ENCODE measurements at regions not wholly inside any gene's neighbourhood (a gene's known extent, or its start where the extent isn't known, plus 50 kb on each side); places are given as distances from the start of the nearest gene placed in this dataset.

DNA sequence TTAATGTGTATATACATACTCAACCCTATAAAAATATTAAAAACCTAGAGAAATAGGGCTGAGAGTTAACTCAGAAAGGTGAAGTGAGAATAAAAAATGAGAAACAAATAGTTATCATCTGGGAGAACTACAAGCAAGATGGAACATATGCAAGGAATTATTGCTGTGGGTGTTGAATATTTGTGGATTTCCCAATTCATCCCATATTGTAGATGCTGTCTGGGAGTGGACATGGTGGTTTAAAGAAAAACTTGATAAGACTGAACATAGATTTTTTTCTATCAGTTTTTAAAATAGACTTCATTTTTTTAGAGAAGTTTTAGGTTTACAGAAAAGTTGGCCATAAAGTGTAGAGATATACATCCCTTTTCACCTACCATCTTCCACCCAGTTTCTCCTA lies 263.5 kb downstream of the SPATA31D1 start:
- TF ChIP-seq, protein P1, sequence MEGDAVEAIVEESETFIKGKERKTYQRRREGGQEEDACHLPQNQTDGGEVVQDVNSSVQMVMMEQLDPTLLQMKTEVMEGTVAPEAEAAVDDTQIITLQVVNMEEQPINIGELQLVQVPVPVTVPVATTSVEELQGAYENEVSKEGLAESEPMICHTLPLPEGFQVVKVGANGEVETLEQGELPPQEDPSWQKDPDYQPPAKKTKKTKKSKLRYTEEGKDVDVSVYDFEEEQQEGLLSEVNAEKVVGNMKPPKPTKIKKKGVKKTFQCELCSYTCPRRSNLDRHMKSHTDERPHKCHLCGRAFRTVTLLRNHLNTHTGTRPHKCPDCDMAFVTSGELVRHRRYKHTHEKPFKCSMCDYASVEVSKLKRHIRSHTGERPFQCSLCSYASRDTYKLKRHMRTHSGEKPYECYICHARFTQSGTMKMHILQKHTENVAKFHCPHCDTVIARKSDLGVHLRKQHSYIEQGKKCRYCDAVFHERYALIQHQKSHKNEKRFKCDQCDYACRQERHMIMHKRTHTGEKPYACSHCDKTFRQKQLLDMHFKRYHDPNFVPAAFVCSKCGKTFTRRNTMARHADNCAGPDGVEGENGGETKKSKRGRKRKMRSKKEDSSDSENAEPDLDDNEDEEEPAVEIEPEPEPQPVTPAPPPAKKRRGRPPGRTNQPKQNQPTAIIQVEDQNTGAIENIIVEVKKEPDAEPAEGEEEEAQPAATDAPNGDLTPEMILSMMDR (IDR thresholded peaks at IDR 0.05; ENCODE audit: control extremely low read depth, extremely low read depth): no peak
- H3K4me1 ChIP-seq (ENCODE audit: control insufficient read depth in 5 of 5, insufficient read depth in 5 of 5, low read length in 5 of 5): peaks cover 0 to 3% (median 0%) of the 10 kb centered on the region in 5 donors
- ATAC-seq (ENCODE audit: insufficient read depth, low FRiP score) (no peak), DNase-seq (no peak)
- H3K9ac ChIP-seq (ENCODE audit: insufficient read depth in 1 of 2, low read length in 2 of 2): no peak overlapping the region
- H3K27me3 ChIP-seq (ENCODE audit: control insufficient read depth in 3 of 3, insufficient read depth in 3 of 3, low read length in 2 of 3): no peaks in the 10 kb centered on the region
- no peaks in the 10 kb centered on the region for H3K36me3 ChIP-seq (ENCODE audit: control insufficient read depth in 4 of 4, insufficient read depth in 4 of 4, low read length in 4 of 4)
- H3K4me3 ChIP-seq: no peak overlapping the region
- H3K9me3 ChIP-seq (ENCODE audit: control insufficient read depth in 4 of 4, insufficient read depth in 3 of 4, low read length in 3 of 4): no peaks in the 10 kb centered on the region
- no peak overlapping the region for H3K27ac ChIP-seq (ENCODE audit: low read depth in 1 of 2, low read length in 1 of 2)

GRCh38 chr9:82254646-82255367 lies 266.2 kb downstream of the SPATA31D1 start:
- H3K27ac ChIP-seq (ENCODE audit: low read depth in 1 of 2, low read length in 1 of 2): no peak overlapping the region

DNA sequence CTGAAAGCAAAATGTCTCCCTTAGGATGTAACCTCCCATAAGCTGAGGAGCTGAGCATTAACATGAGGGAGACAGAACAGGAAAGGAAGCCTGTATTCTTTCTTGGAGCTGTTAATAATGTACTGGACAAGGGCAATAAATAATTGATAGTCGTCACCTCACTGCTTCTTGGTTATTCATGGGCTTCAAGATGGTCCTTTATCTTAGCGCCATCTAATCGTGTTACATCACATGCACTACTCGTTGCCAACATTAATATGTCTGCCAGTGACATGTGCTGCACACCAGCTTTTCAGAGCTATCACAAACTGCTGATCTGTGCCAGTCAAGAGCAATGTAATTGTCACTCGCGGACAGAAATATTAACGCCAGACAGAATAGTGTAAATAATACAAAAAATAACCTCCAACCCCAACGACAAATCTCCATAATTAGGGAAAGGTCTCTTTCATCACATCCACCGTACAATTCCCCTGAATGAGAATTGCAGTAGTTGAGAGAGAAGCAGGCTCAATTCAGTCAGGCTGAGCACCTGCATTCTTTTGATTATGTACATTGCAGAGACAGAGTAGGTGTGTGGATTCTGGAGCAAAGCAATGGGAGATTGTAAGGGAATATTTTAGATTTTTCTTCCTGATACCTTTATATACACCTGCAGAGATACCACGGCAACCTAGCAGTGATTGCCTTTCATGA lies 267.1 kb downstream of the SPATA31D1 start:
- H3K4me1 ChIP-seq (ENCODE audit: control insufficient read depth in 5 of 5, insufficient read depth in 5 of 5, low read length in 5 of 5): peaks cover 0 to 3% (median 0%) of the 10 kb centered on the region in 5 donors
- 76 to 83% methylated on average over 10 of the region's 10 CpGs for WGBS, 2 donors
- peak in 2 of 3 donors; percentile 6 to 16 for DNase-seq
- ATAC-seq (ENCODE audit: insufficient read depth, low FRiP score): no peak
- no peak overlapping the region for H3K4me3 ChIP-seq
- no peaks in the 10 kb centered on the region for H3K36me3 ChIP-seq (ENCODE audit: control insufficient read depth in 4 of 4, insufficient read depth in 4 of 4, low read length in 4 of 4)
- H3K27me3 ChIP-seq (ENCODE audit: control insufficient read depth in 3 of 3, insufficient read depth in 3 of 3, low read length in 2 of 3): no peaks in the 10 kb centered on the region
- H3K9me3 ChIP-seq (ENCODE audit: control insufficient read depth in 4 of 4, insufficient read depth in 3 of 4, low read length in 3 of 4): no peaks in the 10 kb centered on the region
- TF ChIP-seq, protein P1 (IDR thresholded peaks at IDR 0.05; ENCODE audit: control extremely low read depth, extremely low read depth): no peak
- no peak overlapping the region for H3K27ac ChIP-seq (ENCODE audit: low read depth in 1 of 2, low read length in 1 of 2)
- H3K9ac ChIP-seq (ENCODE audit: insufficient read depth in 1 of 2, low read length in 2 of 2): no peak overlapping the region

More at GRCh38 chr9:82254646-82255367, 266.2 kb downstream of the SPATA31D1 start:
- Histone ChIP-seq H3K27me3 (ENCODE audit: control insufficient read depth in 3 of 3, insufficient read depth in 3 of 3, low read length in 2 of 3) (no peaks in the 10 kb centered on the region), H3K4me3 (no peak overlapping the region), H3K9me3 (ENCODE audit: control insufficient read depth in 4 of 4, insufficient read depth in 3 of 4, low read length in 3 of 4) (no peaks in the 10 kb centered on the region), H3K9ac (ENCODE audit: insufficient read depth in 1 of 2, low read length in 2 of 2) (no peak overlapping the region), H3K4me1 (ENCODE audit: control insufficient read depth in 5 of 5, insufficient read depth in 5 of 5, low read length in 5 of 5) (peaks cover 0 to 3% (median 0%) of the 10 kb centered on the region in 5 donors), H3K36me3 (ENCODE audit: control insufficient read depth in 4 of 4, insufficient read depth in 4 of 4, low read length in 4 of 4) (no peaks in the 10 kb centered on the region)
- TF ChIP-seq, protein P1 (IDR thresholded peaks at IDR 0.05; ENCODE audit: control extremely low read depth, extremely low read depth): no peak
- no peak for DNase-seq
- 94 to 98% methylated on average over 1 of the region's 1 CpG for WGBS, 2 donors
- no peak for ATAC-seq (ENCODE audit: insufficient read depth, low FRiP score)

All from lung (tissue), 11 donors.